ENCODE measurements at regions not wholly inside any gene's neighbourhood (a gene's known extent, or its start where the extent isn't known, plus 50 kb on each side); places are given as distances from the start of the nearest gene placed in this dataset.

- no peak overlapping the region for H3K27ac ChIP-seq (ENCODE audit: low read depth, low read length)
- H3K18ac ChIP-seq (ENCODE audit: low read length) = no peak overlapping the region
- no peak overlapping the region for H3K23ac ChIP-seq (ENCODE audit: low read length)
- no peak overlapping the region for H2BK5ac ChIP-seq (ENCODE audit: low read depth, low read length, poor library complexity)
- H2AFZ ChIP-seq (ENCODE audit: insufficient read depth, low read length, poor library complexity) = no peak overlapping the region
- H4K12ac ChIP-seq (ENCODE audit: low read depth, low read length) = no peak overlapping the region
- no peaks in the 10 kb centered on the region for H3K27me3 ChIP-seq (ENCODE audit: insufficient read depth, low read length)
- no peak overlapping the region for H3K4me2 ChIP-seq (ENCODE audit: low read length)
- no peak overlapping the region for H2BK120ac ChIP-seq (ENCODE audit: insufficient read depth, low read length, poor library complexity)
- no peak overlapping the region for H3K4ac ChIP-seq (ENCODE audit: low read depth, low read length)
- no peak overlapping the region for H4K8ac ChIP-seq (ENCODE audit: low read depth, low read length)
- no peak for DNase-seq
- H3K4me1 ChIP-seq (ENCODE audit: control insufficient read depth in 1 of 2, insufficient read depth in 2 of 2, low read length in 2 of 2) = peaks cover 5 to 12% of the 10 kb centered on the region in 2 experiments
- no peaks in the 10 kb centered on the region for H3K9me3 ChIP-seq (ENCODE audit: insufficient read depth, low read depth, low read length)
- H4K91ac ChIP-seq (ENCODE audit: low read depth, low read length) = no peak overlapping the region
- H2AK5ac ChIP-seq (ENCODE audit: low read length) = no peak overlapping the region
- H3K14ac ChIP-seq (ENCODE audit: low read length) = no peak overlapping the region
- H3K79me1 ChIP-seq (ENCODE audit: low read length) = no peaks in the 10 kb centered on the region
- no peaks in the 10 kb centered on the region for H3K36me3 ChIP-seq (ENCODE audit: control insufficient read depth in 1 of 2, insufficient read depth in 2 of 2, low read length in 2 of 2)
- no peak overlapping the region for H3K9ac ChIP-seq (ENCODE audit: low read length)
- H3K4me3 ChIP-seq (ENCODE audit: low read depth, low read length) = no peak overlapping the region
- WGBS (ENCODE audit: extremely low coverage, insufficient coverage, insufficient read length) = no CpG with 5 or more reads among the region's 4 CpGs
- H2BK12ac ChIP-seq (ENCODE audit: low read length) = no peak overlapping the region
- no peaks in the 10 kb centered on the region for H3K79me2 ChIP-seq (ENCODE audit: control insufficient read depth, insufficient read depth, low read length, poor library complexity)
Measured at GRCh38 chr13:28584873-28585381, 74.0 kb upstream of the POMP start.

DNA sequence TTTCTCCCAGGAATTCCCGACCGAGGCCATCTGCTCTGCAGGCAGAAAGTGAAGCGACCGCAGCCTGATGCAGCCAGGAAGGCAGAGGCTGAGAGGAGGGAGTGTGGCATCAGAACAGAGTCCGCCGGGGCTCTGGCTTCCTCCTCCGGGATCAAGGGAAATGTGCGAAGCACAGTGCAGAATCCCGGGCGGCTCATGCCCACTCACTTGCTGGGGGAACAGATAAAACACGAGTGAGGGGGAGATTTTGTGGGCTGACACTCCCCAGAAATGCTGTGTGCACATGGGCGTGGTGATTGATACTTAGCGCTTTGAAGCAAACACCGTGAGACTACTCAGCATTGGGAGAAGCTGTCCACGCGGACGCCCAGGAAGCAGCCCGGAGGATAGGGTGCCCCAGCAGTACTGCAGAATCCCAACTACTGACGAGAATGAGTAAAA, 75.3 kb upstream of the POMP start:
- H4K91ac ChIP-seq (ENCODE audit: low read depth, low read length) = no peak overlapping the region
- no peak for DNase-seq
- no peak overlapping the region for H3K27ac ChIP-seq (ENCODE audit: low read depth, low read length)
- H2AK5ac ChIP-seq (ENCODE audit: low read length) = no peak overlapping the region
- no peak overlapping the region for H2BK5ac ChIP-seq (ENCODE audit: low read depth, low read length, poor library complexity)
- H3K18ac ChIP-seq (ENCODE audit: low read length) = no peak overlapping the region
- no peaks in the 10 kb centered on the region for H3K9me3 ChIP-seq (ENCODE audit: insufficient read depth, low read depth, low read length)
- no peak overlapping the region for H3K4me3 ChIP-seq (ENCODE audit: low read depth, low read length)
- peaks cover 5 to 12% of the 10 kb centered on the region in 2 experiments for H3K4me1 ChIP-seq (ENCODE audit: control insufficient read depth in 1 of 2, insufficient read depth in 2 of 2, low read length in 2 of 2)
- H3K4me2 ChIP-seq (ENCODE audit: low read length) = no peak overlapping the region
- H3K23ac ChIP-seq (ENCODE audit: low read length) = no peak overlapping the region
- no peak overlapping the region for H2BK12ac ChIP-seq (ENCODE audit: low read length)
- H3K9ac ChIP-seq (ENCODE audit: low read length) = no peak overlapping the region
- H3K4ac ChIP-seq (ENCODE audit: low read depth, low read length) = no peak overlapping the region
- H4K8ac ChIP-seq (ENCODE audit: low read depth, low read length) = no peak overlapping the region
- H2AFZ ChIP-seq (ENCODE audit: insufficient read depth, low read length, poor library complexity) = peak overlapping the region; percentile 33
- H4K12ac ChIP-seq (ENCODE audit: low read depth, low read length) = no peak overlapping the region
- no peaks in the 10 kb centered on the region for H3K79me2 ChIP-seq (ENCODE audit: control insufficient read depth, insufficient read depth, low read length, poor library complexity)
- WGBS (ENCODE audit: extremely low coverage, insufficient coverage, insufficient read length) = no CpG with 5 or more reads among the region's 19 CpGs
- H2BK120ac ChIP-seq (ENCODE audit: insufficient read depth, low read length, poor library complexity) = no peak overlapping the region
- no peaks in the 10 kb centered on the region for H3K27me3 ChIP-seq (ENCODE audit: insufficient read depth, low read length)
- no peaks in the 10 kb centered on the region for H3K36me3 ChIP-seq (ENCODE audit: control insufficient read depth in 1 of 2, insufficient read depth in 2 of 2, low read length in 2 of 2)
- no peak overlapping the region for H3K14ac ChIP-seq (ENCODE audit: low read length)
- H3K79me1 ChIP-seq (ENCODE audit: low read length) = no peaks in the 10 kb centered on the region

DNA sequence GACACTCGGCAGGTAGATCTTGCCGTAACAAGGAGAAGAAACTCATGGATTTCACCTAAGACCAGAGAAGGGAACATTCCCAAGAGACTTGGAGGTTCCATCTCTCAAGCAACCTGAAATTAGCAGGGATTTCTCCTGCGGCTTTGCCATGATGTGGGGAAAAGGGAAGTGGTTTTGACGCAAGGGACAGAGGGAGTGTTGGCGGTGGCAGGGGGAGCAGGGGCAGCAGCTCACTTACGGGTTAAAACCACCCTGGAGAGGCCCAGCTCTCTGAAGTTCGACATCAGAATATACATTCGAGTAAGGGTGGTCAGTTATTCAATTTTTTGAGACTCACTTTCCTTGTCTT, 76.1 kb upstream of the POMP start:
- DNase-seq = no peak
- H3K18ac ChIP-seq (ENCODE audit: low read length) = no peak overlapping the region
- H4K91ac ChIP-seq (ENCODE audit: low read depth, low read length) = no peak overlapping the region
- no peak overlapping the region for H2AK5ac ChIP-seq (ENCODE audit: low read length)
- no peak overlapping the region for H4K12ac ChIP-seq (ENCODE audit: low read depth, low read length)
- peaks cover 5 to 12% of the 10 kb centered on the region in 2 experiments for H3K4me1 ChIP-seq (ENCODE audit: control insufficient read depth in 1 of 2, insufficient read depth in 2 of 2, low read length in 2 of 2)
- H2BK12ac ChIP-seq (ENCODE audit: low read length) = no peak overlapping the region
- H3K36me3 ChIP-seq (ENCODE audit: control insufficient read depth in 1 of 2, insufficient read depth in 2 of 2, low read length in 2 of 2) = no peaks in the 10 kb centered on the region
- H3K4me2 ChIP-seq (ENCODE audit: low read length) = no peak overlapping the region
- no peak overlapping the region for H3K4ac ChIP-seq (ENCODE audit: low read depth, low read length)
- H3K79me2 ChIP-seq (ENCODE audit: control insufficient read depth, insufficient read depth, low read length, poor library complexity) = no peaks in the 10 kb centered on the region
- H2BK5ac ChIP-seq (ENCODE audit: low read depth, low read length, poor library complexity) = no peak overlapping the region
- no peaks in the 10 kb centered on the region for H3K9me3 ChIP-seq (ENCODE audit: insufficient read depth, low read depth, low read length)
- H4K8ac ChIP-seq (ENCODE audit: low read depth, low read length) = no peak overlapping the region
- no peak overlapping the region for H3K9ac ChIP-seq (ENCODE audit: low read length)
- WGBS (ENCODE audit: extremely low coverage, insufficient coverage, insufficient read length) = no CpG with 5 or more reads among the region's 8 CpGs
- H3K23ac ChIP-seq (ENCODE audit: low read length) = no peak overlapping the region
- no peaks in the 10 kb centered on the region for H3K79me1 ChIP-seq (ENCODE audit: low read length)
- no peak overlapping the region for H3K4me3 ChIP-seq (ENCODE audit: low read depth, low read length)
- H2BK120ac ChIP-seq (ENCODE audit: insufficient read depth, low read length, poor library complexity) = no peak overlapping the region
- H2AFZ ChIP-seq (ENCODE audit: insufficient read depth, low read length, poor library complexity) = no peak overlapping the region
- H3K27me3 ChIP-seq (ENCODE audit: insufficient read depth, low read length) = no peaks in the 10 kb centered on the region
- no peak overlapping the region for H3K27ac ChIP-seq (ENCODE audit: low read depth, low read length)
- H3K14ac ChIP-seq (ENCODE audit: low read length) = no peak overlapping the region

- Histone ChIP-seq H4K12ac (ENCODE audit: low read depth, low read length) (no peak overlapping the region), H3K4ac (ENCODE audit: low read depth, low read length) (no peak overlapping the region), H3K9ac (ENCODE audit: low read length) (no peak overlapping the region), H3K4me2 (ENCODE audit: low read length) (no peak overlapping the region), H3K14ac (ENCODE audit: low read length) (no peak overlapping the region), H3K79me1 (ENCODE audit: low read length) (no peaks in the 10 kb centered on the region), H2AFZ (ENCODE audit: insufficient read depth, low read length, poor library complexity) (no peak overlapping the region), H3K27ac (ENCODE audit: low read depth, low read length) (no peak overlapping the region), H3K4me3 (ENCODE audit: low read depth, low read length) (no peak overlapping the region), H3K18ac (ENCODE audit: low read length) (no peak overlapping the region), H2BK12ac (ENCODE audit: low read length) (no peak overlapping the region), H2BK5ac (ENCODE audit: low read depth, low read length, poor library complexity) (no peak overlapping the region), H3K79me2 (ENCODE audit: control insufficient read depth, insufficient read depth, low read length, poor library complexity) (no peaks in the 10 kb centered on the region), H4K91ac (ENCODE audit: low read depth, low read length) (no peak overlapping the region), H3K4me1 (ENCODE audit: control insufficient read depth in 1 of 2, insufficient read depth in 2 of 2, low read length in 2 of 2) (peaks cover 5 to 12% of the 10 kb centered on the region in 2 experiments), H3K23ac (ENCODE audit: low read length) (no peak overlapping the region), H2BK120ac (ENCODE audit: insufficient read depth, low read length, poor library complexity) (no peak overlapping the region), H2AK5ac (ENCODE audit: low read length) (no peak overlapping the region), H3K36me3 (ENCODE audit: control insufficient read depth in 1 of 2, insufficient read depth in 2 of 2, low read length in 2 of 2) (no peaks in the 10 kb centered on the region), H3K9me3 (ENCODE audit: insufficient read depth, low read depth, low read length) (no peaks in the 10 kb centered on the region), H3K27me3 (ENCODE audit: insufficient read depth, low read length) (no peaks in the 10 kb centered on the region), H4K8ac (ENCODE audit: low read depth, low read length) (no peak overlapping the region)
- DNase-seq = no peak
- no CpG with 5 or more reads among the region's 9 CpGs for WGBS (ENCODE audit: extremely low coverage, insufficient coverage, insufficient read length)
Measured at GRCh38 chr13:28582225-28582891, 76.6 kb upstream of the POMP start.

Measured in trophoblast cell (in vitro differentiated cells and primary cell).